NCI-H226 (cell line): ENCODE measurements at regions not wholly inside any gene's neighbourhood (a gene's known extent, or its start where the extent isn't known, plus 50 kb on each side); places are given as distances from the start of the nearest gene placed in this dataset.

Source experiments
- DNase-seq: peaks from one replicate; pipeline ENCODE4 v3.0.0-alpha.2; 2015

DNA sequence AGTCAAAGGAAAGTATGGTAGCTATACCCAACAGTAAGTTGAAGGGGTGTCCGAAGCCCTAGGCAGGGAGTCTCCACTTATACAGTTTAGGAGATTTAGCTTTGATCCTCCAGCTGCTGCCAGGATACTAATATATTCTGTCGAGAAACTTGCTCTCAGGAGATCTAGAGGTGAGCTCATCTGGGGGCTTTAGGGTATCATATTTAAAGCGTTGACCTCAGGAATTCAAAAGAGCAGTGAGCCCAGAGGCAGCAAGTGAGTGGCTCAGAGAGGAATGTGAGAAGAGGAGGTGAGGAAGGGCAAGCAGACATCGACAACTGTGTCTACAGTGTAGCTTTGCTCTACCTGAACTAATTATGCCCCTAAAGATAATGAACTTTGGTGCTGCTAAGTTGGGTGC lies 245.1 kb upstream of the LRTM1 start:
- no peak for DNase-seq

DNA sequence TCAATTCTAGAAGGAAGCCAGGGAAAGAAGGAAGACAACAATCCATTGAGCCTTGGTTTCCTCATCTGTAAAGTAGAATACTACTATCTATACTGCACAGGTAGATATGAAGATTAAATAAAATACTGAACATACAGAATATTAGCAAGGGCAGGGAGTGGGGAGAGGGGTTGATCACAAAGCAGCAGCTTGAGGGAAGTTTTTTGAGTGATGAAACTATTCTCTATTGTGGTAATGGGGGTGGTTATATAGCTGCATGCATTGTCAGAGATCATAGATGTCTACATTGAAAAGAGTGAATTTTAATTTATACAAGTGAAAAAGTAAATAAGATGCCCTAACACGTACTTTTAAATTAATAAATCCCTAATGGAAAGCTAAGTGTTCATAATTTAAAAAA lies 242.6 kb upstream of the LRTM1 start:
- no peak for DNase-seq

DNA sequence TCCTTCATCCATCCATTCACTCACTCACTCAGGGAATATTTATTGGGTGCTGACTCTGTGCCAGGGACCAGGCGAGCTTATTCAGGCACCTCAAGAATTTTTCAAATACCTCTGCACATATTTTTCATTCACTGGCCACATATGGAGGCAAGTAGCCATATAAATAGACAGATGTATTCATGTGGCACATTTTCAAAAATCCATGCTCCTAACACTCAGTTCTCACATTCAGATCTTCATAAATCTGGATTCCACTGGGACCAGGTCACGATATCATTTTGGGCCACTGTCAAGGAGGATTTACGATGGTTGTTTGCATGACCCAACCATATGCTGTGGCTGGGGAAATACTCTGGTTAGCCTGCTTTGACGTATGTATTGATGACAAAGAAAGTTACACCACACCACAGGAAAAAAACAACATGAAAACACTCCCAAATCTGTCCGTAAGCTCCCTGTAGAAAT lies 241.8 kb upstream of the LRTM1 start:
- peak; percentile 96 for DNase-seq

DNA sequence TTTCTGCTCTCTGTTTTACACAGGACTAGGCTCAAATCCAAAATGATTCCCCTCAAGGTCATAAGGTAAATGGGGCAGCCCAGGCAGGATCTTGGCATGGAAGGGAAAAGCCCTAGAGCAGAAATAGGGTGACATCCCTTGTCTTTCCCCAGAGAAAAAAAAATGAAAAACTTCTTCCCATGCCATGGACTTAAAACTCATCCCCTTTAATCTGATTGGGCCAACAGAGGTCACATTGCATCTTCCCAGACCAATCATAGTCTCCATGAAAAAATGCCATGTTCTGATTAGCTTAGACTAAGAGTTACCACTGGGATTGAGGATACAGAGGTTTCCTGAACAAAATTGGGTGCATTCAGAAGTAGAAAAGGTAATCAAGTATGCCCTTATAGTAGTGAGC lies 241.3 kb upstream of the LRTM1 start:
- no peak for DNase-seq

DNA sequence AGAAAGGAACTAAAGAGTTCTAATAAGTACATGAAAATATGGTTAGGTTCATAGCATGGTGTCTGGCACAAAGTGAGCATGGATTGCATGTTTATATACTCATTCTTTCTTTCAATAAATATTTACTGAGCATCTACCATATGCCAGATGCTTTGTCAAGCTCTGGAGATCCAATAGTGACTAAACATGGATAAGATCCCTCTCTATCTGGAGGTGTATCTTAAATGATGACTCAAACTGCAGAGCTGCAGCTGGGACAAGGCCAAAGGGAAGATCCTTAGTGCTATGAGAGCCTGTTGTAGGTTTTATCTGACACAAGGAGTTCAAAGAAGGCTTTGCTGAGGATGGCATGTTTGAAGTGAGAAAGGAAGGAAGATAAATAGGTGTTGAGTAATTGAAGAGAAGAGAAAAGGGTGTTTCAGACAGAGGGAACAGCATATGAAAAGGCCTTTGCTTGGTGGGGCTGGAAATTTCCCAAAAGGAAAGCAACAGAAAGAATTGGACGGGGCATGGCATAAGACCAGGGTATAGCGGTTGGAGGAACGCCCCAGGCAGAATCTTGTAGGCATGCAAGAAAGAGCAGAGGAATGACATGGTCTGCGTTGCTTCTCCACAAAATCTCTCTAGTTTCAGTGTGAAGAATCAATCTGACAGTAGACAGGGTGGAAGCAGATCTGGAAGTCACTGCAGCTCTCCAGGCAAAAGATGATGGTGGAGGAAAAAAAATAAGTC lies 239.9 kb upstream of the LRTM1 start:
- DNase-seq: peak; percentile 69

DNA sequence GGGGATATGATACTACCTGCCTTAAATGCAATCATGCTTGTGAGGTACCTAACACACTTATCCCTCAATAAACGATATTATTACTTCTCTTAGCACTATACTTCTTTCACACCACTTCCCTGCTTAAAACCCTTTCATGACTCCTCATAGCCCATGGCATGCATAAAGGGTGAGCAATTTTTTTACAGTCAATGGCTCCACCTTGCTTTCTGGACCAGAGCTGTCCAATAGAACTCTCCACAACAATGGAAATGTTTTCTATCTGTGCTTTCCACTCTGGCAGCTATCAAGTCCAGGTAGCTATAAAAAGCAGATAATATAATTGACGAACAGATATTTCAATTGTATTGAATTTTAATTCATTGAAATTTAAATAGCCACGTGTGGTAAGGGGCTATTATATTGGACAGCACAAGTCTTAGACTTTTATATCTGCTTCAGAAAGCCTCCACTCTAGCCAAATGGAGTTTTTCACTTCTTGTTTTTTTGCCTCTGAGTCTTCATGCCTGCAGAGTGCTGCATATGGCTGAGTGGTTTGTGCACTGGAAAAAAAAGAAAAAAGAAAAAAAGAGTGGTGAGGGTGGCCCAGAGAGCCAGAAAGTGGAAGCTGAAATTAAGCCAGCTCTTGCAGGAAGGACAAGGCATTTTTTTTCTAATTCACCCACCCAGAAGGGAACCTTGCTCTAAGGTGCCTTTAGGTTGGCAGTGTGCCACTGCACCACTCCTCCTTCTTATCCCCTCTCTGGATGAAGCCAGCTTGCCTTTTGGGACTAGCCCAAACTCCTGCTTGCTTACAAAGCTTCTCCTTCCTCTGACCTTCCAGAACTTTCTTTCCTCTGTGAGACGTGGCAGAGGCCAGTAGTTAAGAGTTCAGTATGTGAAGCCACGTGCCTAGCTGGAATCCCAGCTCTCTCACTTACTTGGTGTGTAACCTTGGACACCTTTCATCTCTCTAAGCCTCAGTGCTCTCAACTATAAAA lies 239.0 kb upstream of the LRTM1 start:
- no peak for DNase-seq

DNA sequence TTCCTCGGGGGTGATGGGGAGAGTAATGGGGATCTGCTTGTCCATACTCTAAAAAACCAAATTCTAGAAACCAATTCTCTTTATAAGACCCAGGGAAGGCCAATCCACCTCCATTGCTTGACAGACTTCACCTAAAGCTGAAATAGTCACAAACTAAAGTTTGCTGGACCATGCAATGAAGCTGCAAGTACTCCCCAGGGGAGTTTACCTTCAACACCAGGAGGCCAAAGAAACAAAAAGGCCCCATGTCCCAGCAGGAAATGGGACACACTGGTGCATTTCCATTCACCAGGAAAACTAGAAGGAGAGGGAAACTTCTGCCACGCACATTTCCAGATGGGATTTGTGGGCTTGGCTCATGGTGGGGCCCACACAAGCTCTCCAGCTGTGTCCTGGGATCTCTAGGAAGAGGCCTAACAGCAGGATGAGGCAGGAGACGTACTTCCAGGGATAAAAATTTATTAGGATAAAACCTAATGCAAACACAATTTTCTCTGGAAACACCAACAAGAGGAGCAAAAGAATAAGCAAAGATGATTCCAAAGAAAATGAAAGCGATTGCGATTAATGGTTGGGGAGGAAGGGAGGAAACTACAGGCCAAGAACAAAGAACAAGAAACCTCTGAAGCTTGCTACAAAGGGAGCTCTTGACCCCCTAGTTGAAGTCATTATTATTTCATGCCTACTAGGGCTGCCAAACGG lies 238.0 kb upstream of the LRTM1 start:
- no peak for DNase-seq

DNA sequence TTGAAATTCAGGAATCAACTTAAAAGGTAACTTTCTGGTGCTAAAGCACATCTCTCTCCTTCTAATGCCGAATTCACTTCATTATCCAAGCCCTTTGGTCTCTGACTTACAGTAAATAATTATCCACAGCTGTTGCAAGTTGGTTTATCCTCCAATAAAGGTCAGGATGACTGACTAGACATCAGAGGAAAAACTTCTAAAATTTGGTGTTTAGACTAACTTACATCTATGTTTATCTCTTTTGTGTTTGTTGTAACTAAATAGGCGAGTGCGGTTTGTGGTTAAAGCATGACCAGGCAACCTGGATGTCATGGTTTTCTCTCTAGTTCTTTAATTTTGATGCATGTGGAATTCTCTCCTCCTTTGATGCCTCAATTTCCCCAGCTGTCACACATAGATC lies 237.4 kb upstream of the LRTM1 start:
- no peak for DNase-seq

DNA sequence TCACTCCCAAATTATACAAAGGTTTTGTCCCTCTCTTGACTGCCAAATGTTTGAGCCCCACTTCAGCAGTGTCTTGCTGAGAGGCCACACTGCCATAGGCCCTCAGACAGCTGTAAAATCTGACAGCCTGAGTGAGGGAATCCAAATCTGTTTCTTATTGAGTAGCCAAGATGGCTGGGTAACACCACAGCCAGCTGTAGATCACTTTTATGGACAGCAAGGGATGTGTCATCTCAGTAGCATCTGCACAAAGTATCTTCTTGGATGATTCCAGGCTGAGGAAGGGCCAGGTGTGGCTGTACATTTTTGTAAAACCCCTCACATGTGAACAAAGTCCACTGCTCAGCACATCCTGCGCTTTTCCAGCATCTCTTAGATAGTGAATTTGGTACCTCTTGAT lies 237.0 kb upstream of the LRTM1 start:
- no peak for DNase-seq

DNA sequence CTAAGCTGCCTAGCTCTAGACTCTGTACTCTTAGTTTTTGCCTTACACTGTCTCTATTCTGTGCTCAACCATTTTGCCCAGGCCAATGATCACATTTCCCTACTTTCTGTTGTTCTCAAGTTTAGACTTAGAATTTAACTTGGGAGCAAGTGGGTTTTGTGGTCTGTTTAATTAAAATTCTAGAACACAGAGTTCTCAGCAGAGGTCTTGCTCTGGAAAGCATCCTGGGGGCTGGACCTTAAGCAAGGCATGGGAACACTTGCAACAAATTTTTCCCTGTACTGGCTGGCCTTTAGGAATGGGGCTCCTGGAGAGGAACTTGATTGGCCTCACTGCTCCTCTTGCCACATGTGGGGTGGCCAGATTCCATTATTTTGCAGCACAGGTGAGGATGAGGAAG lies 236.3 kb upstream of the LRTM1 start:
- DNase-seq: no peak

DNA sequence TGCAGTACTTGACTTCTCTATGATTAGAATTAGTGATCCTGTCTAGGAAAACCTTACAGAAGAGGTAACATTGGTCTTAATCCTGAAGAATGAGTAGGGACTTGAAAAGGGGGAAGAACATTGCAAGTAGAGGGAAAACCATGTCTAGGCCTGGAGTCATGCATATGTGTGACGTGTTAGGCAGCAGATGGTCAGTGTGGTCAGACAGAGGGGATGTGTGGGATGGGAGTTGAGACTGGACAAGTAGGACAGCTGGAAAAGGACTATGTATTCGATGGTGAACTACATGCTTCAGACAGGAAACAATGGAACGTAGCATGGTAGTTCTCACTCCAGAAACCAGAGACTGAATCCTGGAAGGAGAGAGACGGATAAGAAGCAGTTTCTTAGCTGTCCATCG lies 235.6 kb upstream of the LRTM1 start:
- no peak for DNase-seq

DNA sequence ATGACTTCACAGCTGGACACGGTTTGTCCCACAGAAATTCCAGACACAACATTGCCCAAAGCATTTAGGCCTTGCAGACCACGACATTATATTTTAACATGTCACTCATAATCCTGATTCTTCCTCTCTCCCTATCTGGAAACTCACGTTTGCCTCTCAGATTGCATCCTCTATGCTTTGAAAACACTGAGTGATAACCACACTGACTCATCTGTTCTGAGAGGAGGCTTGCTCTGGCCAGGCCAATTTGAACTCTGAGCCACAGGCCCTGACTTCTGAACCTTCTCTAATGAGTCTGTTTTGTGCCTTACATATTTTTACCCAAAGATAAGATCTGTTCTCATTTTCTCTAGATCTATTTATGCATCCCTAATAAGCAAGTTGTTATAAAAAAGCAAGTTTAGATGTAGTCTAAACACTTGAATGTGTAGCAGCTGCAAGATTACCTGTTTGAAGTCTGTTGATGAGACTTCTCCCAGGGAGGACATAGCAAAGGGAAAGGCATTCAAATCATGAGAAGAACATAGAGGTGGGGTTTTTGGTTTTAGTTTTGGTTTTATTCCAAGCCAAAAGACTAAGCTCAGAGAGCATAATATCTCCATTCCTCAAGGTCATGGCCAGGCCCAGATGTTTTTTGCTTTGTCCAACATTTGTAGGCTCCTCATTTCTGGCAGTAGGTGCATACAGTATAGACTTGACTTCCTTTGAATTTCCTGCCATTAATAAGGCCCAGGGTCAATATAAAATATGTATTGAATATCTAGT lies 234.4 kb upstream of the LRTM1 start:
- peak; percentile 85 for DNase-seq

DNA sequence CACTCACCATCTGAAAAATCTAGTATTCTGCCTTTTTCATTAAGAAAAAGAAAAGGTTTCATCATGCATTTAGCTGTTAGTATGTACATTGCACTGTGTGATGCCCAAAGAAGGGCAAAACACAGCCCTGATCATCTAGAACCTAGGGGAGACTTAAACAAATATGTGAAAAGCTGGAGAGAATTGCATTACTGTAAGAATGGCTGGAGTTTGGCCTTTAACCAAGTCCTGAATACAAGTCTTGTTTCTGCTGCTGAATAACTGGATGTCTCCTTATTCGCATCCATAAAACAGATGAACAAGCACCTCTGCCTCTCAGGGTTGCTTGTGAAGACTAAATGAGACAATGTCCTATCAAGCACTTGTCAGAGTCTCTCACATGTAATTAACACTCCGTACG lies 233.4 kb upstream of the LRTM1 start:
- no peak for DNase-seq

DNA sequence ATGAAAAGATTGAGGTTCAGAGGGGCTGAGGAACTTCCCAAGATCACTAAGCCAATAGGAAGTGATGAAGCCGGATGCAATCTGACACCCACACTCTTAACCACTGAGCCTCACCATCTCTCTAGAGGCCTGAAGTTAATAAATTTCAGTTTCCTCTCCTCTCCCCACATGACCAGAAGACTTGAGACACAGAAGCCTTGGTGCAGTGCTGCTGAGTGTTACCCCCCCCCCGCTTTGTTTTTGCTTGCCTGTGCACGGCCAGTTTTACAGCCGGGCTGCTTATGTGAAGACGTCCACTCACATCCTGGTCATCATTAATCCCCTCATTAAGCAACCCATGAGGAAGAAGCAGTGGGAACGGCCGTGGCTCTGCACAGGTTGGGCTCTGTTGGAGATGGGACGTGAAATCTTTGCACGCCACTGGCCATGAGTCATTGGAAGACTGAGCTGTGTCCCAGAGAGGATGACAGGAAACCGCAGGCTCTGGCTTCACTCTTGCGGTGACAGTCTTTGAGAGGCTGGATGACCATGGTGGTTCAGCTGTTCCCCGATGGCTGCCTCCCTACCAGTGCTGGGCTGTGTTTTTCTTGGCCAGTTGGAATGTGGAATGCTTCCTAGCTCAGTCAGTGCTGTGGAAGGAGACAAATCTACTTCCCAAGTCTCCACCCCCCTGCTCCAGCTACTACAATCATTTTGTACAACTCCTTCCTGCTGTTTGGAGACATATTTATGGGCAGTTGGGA lies 232.6 kb upstream of the LRTM1 start:
- DNase-seq: no peak

DNA sequence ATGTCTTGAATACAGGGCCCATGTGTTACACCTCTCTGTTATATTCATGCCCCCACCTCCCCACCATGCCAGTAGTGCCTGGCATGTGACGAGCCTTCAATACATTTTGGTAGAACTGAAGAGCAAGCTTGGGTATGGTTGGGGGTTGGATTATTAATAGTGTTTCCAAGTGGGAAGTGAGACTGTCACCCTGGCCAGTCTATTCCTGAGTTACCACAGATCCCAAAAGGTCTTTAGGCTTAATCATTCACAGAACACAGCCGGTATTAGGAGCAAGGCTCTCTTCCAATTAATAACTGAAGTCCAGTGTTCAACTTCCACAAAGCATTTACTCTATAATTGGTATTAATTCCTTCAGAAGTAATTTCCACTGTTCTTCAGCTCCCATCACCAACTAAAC lies 231.9 kb upstream of the LRTM1 start:
- DNase-seq: no peak

DNA sequence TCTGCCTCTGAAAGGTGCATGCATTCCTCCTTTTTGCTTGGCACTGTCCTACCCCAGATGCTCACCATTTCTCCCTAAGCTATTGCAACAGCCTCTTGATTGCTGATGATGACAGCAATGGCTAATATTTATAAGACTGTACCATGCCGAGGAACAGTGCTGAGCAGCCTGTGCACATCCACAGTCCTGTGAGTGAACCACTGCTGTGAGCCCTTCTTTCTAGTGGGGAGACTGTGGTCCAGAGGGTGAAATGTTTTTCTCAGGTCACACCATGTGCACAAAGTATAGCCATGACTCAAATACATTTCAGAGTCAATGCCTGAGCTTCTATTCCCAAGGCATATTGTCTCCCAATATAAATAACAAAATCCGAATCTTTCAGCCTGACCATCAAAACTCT lies 231.2 kb upstream of the LRTM1 start:
- no peak for DNase-seq

DNA sequence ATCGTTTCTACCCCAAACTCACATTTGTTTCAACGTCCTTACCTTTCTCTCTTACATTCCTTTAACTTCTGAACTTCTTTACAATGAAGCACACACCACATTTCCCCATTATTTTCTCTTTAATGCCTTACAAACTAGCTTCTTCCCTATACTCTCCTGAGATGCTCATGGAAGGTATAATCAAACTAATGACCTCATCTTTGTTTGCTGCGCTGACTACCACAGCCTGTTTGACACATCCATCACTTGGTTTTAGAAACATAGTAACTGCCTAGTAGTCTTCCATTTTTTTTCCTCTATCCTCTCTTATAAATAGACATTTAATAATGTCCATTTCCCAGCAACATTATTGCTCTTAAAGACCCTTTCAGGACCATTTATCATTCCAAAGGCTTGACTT lies 230.5 kb upstream of the LRTM1 start:
- no peak for DNase-seq

DNA sequence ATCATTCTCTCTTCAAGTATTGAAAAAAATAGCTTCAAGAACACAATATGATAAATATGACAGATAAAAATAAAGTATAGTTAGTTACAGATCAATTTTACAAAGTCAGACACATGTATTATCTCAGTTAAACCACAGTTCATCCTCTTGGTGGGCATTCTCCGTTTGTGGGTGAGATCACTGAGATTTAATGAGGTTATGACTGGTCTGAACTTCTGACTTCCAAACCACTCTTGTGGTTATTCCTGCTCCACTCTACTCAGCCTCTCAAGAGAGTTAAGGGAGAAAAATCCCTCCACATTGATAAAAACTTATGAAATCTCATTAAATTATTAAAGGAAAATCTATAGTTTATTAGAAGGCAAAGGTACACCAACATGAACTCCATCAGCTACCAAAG lies 229.9 kb upstream of the LRTM1 start:
- no peak for DNase-seq

DNA sequence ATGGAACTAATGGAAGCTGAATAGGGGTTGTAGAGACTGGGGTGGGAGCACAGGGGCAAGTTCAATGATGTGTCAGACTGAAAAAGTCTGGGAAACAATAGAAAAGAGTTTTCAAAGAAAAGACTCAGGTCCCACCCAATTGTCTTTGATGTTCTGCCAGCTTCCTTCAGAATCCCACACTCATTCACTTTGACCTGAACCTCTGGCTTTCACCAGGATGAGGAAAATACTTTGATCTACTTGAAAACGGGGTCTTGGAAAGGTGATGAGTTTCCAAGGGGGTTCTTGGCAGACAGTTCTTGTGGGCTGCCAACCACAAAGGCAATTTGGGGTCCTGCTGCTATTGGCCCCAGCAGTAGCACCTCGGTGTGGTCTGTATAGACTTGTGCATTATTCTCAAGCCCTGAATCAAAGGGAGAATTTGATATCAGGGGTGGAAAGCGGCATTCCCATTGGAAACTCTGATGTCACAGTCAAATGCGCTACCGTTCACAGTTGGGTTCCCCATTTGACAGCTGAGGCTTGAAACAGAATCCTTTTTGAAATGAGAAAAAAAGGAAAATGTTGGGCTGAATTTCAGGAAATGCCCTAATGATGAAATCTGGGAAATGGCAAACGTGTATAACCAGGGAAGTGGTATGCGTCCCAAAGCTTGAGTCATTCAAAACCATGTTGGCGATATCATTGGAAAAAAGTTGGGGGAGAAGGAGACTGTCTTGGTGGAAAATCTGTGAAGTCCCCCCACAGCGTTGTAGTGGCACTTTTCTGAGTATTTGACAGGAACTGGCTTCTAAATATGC lies 229.2 kb upstream of the LRTM1 start:
- DNase-seq: no peak

DNA sequence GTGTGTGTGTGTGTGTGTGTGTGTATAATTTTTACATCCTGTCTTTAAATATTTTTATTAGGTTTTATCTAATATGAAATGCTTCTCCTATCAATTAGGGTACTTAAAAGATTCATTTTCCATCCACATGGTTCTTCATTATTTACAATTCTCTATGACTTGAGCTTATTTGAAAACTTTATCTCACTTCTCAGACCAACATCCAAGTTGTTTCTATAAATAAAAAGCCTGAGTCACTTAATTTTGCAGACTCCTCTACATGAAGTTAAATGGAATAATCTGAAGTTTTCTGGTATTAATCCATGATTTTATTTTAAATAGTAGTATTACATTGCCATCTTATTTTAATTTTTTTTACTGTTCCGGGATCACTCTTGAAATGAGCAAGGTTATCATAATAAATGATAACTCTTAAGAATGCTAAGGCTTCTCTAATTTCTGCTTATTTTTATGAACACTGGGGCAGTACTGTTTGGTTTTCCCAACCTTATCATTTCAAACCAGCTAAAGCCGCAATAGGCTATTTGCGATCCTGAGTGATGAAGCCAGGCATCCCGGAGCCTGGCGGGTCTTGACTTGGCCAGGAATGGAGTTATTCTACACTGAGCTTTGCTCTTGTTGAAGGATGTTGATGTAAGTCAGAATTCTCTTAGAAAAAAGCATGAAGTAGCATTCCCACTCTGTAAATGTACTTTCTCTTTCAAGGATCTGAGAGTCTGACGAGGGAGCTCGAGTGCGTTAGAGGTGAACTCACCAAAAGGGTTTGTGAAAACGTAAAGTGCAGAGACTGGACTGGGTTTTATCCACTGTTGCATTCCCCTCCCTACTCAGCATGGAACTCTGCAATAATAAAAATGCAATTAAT lies 220.2 kb upstream of the LRTM1 start:
- DNase-seq: no peak
